ENCODE measurements at regions not wholly inside any gene's neighbourhood (a gene's known extent, or its start where the extent isn't known, plus 50 kb on each side); places are given as distances from the start of the nearest gene placed in this dataset.
"Not testable (repeated sequence)": the region's sequence is repeated elsewhere in the genome, so short reads cannot be mapped to it uniquely, and the experiment has no call there.

DNA sequence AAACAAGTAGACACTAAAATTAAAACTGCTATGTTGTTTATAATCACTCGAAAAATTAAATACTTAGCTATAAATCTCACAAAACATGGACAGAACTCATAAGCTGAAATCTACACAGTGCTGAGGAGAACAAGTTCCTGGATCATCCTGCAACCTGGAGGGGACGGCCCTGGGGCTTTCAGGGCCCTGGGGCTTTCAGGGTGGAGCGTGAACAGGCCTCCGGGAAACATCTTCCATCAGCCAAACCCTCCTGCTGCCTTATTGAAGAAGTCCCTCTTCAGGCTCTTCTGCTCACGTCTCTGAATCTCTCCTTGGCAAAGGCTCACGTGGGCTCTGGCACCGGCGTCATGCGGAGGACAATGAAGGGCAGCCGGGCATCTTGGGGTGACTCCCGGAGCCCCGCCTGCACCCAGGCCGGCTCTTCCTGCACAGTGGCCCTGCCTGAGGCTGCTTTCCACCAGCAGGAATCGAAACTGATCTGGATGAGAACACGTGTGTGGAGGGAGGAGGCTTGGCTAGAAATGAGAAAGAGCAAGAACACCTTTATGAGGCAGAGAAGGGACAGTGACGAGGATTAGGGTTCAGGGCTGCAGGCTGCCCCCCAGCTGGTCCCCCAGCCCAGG, 127.3 kb downstream of the CDRT15L2 start:
- Histone ChIP-seq H3K79me2 (ENCODE audit: control insufficient read depth, insufficient read depth, low read length) (no peaks in the 10 kb centered on the region), H3K9ac (replicated peaks; ENCODE audit: extremely low read depth, insufficient read depth, low read length) (no peak overlapping the region), H3K4me3 (replicated peaks in 1 of 3; ENCODE audit: insufficient read depth in 1 of 3, low read depth in 1 of 3, low read length in 3 of 3) (no peak overlapping the region), H3K4me1 (ENCODE audit: control insufficient read depth, extremely low read depth, insufficient read depth, low read length) (no peaks in the 10 kb centered on the region), H2AFZ (ENCODE audit: low read depth, low read length) (no peak overlapping the region), H3K9me1 (replicated peaks; ENCODE audit: control insufficient read depth, extremely low read depth, insufficient read depth, low read length) (no peaks in the 10 kb centered on the region), H3K27me3 (ENCODE audit: control insufficient read depth in 2 of 2, insufficient read depth in 2 of 2, low read length in 2 of 2) (no peaks in the 10 kb centered on the region), H3K4me2 (ENCODE audit: insufficient read depth, low read length) (no peak overlapping the region), H4K20me1 (replicated peaks; ENCODE audit: control insufficient read depth, extremely low read depth, insufficient read depth, low read length) (no peaks in the 10 kb centered on the region), H3K36me3 (ENCODE audit: control insufficient read depth in 2 of 2, extremely low read depth in 1 of 2, insufficient read depth in 2 of 2, low read length in 2 of 2) (no peaks in the 10 kb centered on the region), H3K27ac (ENCODE audit: insufficient read depth, low read depth, low read length) (no peak overlapping the region), H3K9me3 (replicated peaks; ENCODE audit: control insufficient read depth, insufficient read depth, low read length) (no peaks in the 10 kb centered on the region)
- POLR2A ChIA-PET, result no interaction called here
- DNase-seq (ENCODE audit: low read depth, low spot score) (no peak), FAIRE-seq (no peak)
- no peak for TF ChIP-seq JUN (IDR thresholded peaks at IDR 0.05; ENCODE audit: borderline replicate concordance, insufficient read depth, insufficient read length, low read depth)
- no peak for TF ChIP-seq POLR2A (IDR thresholded peaks at IDR 0.05; ENCODE audit: low read depth, low read length)
- no peak for TF ChIP-seq GATA2 (IDR thresholded peaks at IDR 0.05; ENCODE audit: insufficient read depth, insufficient read length, low read depth, low read length)
- CTCF ChIA-PET, result no interaction called here
- no TSS peak for BruUV-seq (replicated peaks)
- dilution Hi-C loops (cut with MboI; ENCODE audit: extremely low pct_ligation_motif_present, low sequenced_read_pairs) (no loop called here), intact Hi-C loops (cut with micrococcal nuclease) (no loop called here)

DNA sequence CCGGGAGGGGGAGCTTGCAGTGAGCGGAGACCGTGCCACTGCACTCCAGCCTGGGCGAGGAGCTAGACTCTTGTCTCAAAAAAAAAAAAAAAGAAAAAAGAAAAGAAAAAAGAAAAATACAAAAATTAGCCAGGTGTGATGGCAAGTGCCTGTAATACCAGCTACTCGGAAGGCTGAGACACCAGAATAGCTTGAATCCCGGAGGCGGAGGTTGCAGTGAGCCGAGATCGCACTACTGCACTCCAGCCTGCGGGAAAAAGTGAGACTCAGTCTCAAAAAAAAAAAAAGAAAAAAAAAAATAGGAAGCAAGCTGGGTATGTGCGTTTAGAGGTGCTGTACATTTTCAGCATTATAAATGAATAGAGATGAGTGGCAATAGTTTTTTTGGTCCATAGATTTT, 129.3 kb downstream of the CDRT15L2 start:
- H3K4me3 ChIP-seq (replicated peaks in 1 of 3; ENCODE audit: insufficient read depth in 1 of 3, low read depth in 1 of 3, low read length in 3 of 3); H3K9ac ChIP-seq (replicated peaks; ENCODE audit: extremely low read depth, insufficient read depth, low read length); H3K9me1 ChIP-seq (replicated peaks; ENCODE audit: control insufficient read depth, extremely low read depth, insufficient read depth, low read length); H3K27me3 ChIP-seq (ENCODE audit: control insufficient read depth in 2 of 2, insufficient read depth in 2 of 2, low read length in 2 of 2); H3K4me2 ChIP-seq (ENCODE audit: insufficient read depth, low read length); H3K36me3 ChIP-seq (ENCODE audit: control insufficient read depth in 2 of 2, extremely low read depth in 1 of 2, insufficient read depth in 2 of 2, low read length in 2 of 2); H3K27ac ChIP-seq (ENCODE audit: insufficient read depth, low read depth, low read length); CTCF ChIA-PET; H3K79me2 ChIP-seq (ENCODE audit: control insufficient read depth, insufficient read depth, low read length); DNase-seq (ENCODE audit: low read depth, low spot score); dilution Hi-C loops (cut with MboI; ENCODE audit: extremely low pct_ligation_motif_present, low sequenced_read_pairs); H2AFZ ChIP-seq (ENCODE audit: low read depth, low read length); intact Hi-C loops (cut with micrococcal nuclease); POLR2A ChIA-PET; FAIRE-seq; H3K4me1 ChIP-seq (ENCODE audit: control insufficient read depth, extremely low read depth, insufficient read depth, low read length); H4K20me1 ChIP-seq (replicated peaks; ENCODE audit: control insufficient read depth, extremely low read depth, insufficient read depth, low read length); H3K9me3 ChIP-seq (replicated peaks; ENCODE audit: control insufficient read depth, insufficient read depth, low read length); BruUV-seq (replicated peaks): not testable (repeated sequence)

DNA sequence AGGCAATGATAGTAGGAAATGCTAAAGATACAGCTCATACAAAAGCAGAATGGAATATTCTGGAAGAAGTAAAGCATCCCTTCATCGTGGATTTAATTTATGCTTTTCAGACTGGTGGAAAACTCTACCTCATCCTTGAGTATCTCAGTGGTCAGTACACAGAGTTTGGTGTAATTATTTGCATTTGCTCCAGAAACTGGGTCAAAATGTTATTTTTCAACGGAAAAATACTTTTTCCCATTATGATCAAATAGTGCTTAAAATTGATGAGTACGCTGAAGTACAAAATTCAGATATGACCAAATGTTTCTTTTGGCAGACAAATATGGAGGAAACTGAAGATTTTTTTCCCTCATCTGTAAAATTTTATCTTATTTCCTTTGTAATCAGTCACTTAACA, 137.0 kb downstream of the CDRT15L2 start:
- intact Hi-C loops (cut with micrococcal nuclease); H4K20me1 ChIP-seq (replicated peaks; ENCODE audit: control insufficient read depth, extremely low read depth, insufficient read depth, low read length); H3K9me3 ChIP-seq (replicated peaks; ENCODE audit: control insufficient read depth, insufficient read depth, low read length); H2AFZ ChIP-seq (ENCODE audit: low read depth, low read length); POLR2A ChIA-PET; H3K27me3 ChIP-seq (ENCODE audit: control insufficient read depth in 2 of 2, insufficient read depth in 2 of 2, low read length in 2 of 2); H3K36me3 ChIP-seq (ENCODE audit: control insufficient read depth in 2 of 2, extremely low read depth in 1 of 2, insufficient read depth in 2 of 2, low read length in 2 of 2); dilution Hi-C loops (cut with MboI; ENCODE audit: extremely low pct_ligation_motif_present, low sequenced_read_pairs); H3K4me2 ChIP-seq (ENCODE audit: insufficient read depth, low read length); FAIRE-seq; H3K4me1 ChIP-seq (ENCODE audit: control insufficient read depth, extremely low read depth, insufficient read depth, low read length); H3K79me2 ChIP-seq (ENCODE audit: control insufficient read depth, insufficient read depth, low read length); CTCF ChIA-PET; H3K9ac ChIP-seq (replicated peaks; ENCODE audit: extremely low read depth, insufficient read depth, low read length); DNase-seq (ENCODE audit: low read depth, low spot score); H3K9me1 ChIP-seq (replicated peaks; ENCODE audit: control insufficient read depth, extremely low read depth, insufficient read depth, low read length); BruUV-seq (replicated peaks); H3K27ac ChIP-seq (ENCODE audit: insufficient read depth, low read depth, low read length); H3K4me3 ChIP-seq (replicated peaks in 1 of 3; ENCODE audit: insufficient read depth in 1 of 3, low read depth in 1 of 3, low read length in 3 of 3): not testable (repeated sequence)

Data from endothelial cell of umbilical vein (primary cell).